Keratinocyte (primary cell): ENCODE measurements at regions not wholly inside any gene's neighbourhood (a gene's known extent, or its start where the extent isn't known, plus 50 kb on each side); places are given as distances from the start of the nearest gene placed in this dataset.

ENCODE experiments used
- EZH2 ChIP-seq: IDR thresholded peaks from one replicate; pipeline ENCODE4 v1.6.1; 2012; ENCODE audit warnings: inconsistent platforms, mild to moderate bottlenecking, low read length, moderate library complexity
- TF ChIP-seq, protein P1 (sequence below), 3 experiments: IDR thresholded peaks in 1 of 3; conservative IDR thresholded peaks in 1 of 3; optimal IDR thresholded peaks in 1 of 3; 2 replicates in 2 of 3; 3 replicates in 1 of 3; pipeline versions ENCODE3 to v1.5.1; 2011; ENCODE audit warnings: low read length in 3 of 3, mild to moderate bottlenecking in 3 of 3, moderate library complexity in 2 of 3, control low read depth in 1 of 3, inconsistent platforms in 1 of 3; ENCODE audit not compliant: insufficient read depth in 2 of 3; ENCODE audit errors: extremely low read depth in 1 of 3

DNA sequence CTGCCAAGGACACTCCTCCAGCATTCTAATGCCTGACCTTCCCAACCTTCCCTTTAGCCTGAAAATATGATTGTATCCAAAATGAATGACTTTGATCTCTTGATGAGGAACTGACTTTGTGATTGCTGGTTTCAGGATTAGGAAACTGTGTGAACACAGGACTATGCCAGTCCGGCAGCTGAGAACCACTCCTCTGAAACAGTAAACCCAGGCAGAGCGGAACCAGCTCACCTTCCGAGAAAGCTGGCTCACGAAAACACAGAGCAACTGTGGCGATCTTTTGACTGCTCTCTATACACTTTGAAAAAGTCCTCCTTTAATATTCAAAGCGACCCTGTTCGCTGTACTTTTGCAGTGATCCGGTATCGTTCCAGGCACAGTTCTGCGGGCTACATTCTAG lies 258.8 kb upstream of the IRS2 start:
- TF ChIP-seq, protein P1, sequence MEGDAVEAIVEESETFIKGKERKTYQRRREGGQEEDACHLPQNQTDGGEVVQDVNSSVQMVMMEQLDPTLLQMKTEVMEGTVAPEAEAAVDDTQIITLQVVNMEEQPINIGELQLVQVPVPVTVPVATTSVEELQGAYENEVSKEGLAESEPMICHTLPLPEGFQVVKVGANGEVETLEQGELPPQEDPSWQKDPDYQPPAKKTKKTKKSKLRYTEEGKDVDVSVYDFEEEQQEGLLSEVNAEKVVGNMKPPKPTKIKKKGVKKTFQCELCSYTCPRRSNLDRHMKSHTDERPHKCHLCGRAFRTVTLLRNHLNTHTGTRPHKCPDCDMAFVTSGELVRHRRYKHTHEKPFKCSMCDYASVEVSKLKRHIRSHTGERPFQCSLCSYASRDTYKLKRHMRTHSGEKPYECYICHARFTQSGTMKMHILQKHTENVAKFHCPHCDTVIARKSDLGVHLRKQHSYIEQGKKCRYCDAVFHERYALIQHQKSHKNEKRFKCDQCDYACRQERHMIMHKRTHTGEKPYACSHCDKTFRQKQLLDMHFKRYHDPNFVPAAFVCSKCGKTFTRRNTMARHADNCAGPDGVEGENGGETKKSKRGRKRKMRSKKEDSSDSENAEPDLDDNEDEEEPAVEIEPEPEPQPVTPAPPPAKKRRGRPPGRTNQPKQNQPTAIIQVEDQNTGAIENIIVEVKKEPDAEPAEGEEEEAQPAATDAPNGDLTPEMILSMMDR (optimal IDR thresholded peaks at IDR 0.05 in 1 of 3, IDR thresholded peaks at IDR 0.05 in 1 of 3, conservative IDR thresholded peaks at IDR 0.05 in 1 of 3; ENCODE audit: extremely low read depth in 1 of 3, insufficient read depth in 2 of 3, low read length in 3 of 3), result no peak
- TF ChIP-seq EZH2, result no peak
